H1 (cell line): ENCODE measurements at regions not wholly inside any gene's neighbourhood (a gene's known extent, or its start where the extent isn't known, plus 50 kb on each side); places are given as distances from the start of the nearest gene placed in this dataset.

Experiments used
- CHD2 ChIP-seq: IDR thresholded peaks from 2 replicates; pipeline ENCODE4 v1.6.1; 2012; ENCODE audit warnings: low read length, improper control_type of control experiment
- EP300 ChIP-seq, 2 experiments: IDR thresholded peaks; 1 replicate in 1 of 2; 2 replicates in 1 of 2; pipeline ENCODE4 v1.6.1; 2011 to 2012; ENCODE audit warnings: low read depth in 2 of 2, low read length in 2 of 2, mild to moderate bottlenecking in 2 of 2, borderline replicate concordance in 1 of 2, inconsistent platforms in 1 of 2, moderate library complexity in 1 of 2
- EZH2 ChIP-seq: fragments of 200-600 bp; sonication (generic); IDR thresholded peaks from 2 replicates; pipeline ENCODE4 v1.7.1; 2012; ENCODE audit warnings: low read depth, mild to moderate bottlenecking, moderate library complexity, low read length, inconsistent platforms; ENCODE audit not compliant: severe bottlenecking
- JUN ChIP-seq: IDR thresholded peaks from 2 replicates; pipeline ENCODE4 v1.6.1; 2011; ENCODE audit warnings: low read depth, mild to moderate bottlenecking, improper control_type of control experiment, low read length
- NANOG ChIP-seq: IDR thresholded peaks from 2 replicates; pipeline ENCODE4 v1.6.1; 2011; ENCODE audit warnings: low read length, low read depth, mild to moderate bottlenecking, inconsistent platforms; ENCODE audit not compliant: insufficient read depth, poor library complexity, severe bottlenecking
- POLR2A ChIP-seq, 2 experiments: IDR thresholded peaks; 1 replicate in 1 of 2; 2 replicates in 1 of 2; pipeline ENCODE4 v1.6.1; 2011; ENCODE audit warnings: low read depth in 2 of 2, low read length in 2 of 2, mild to moderate bottlenecking in 2 of 2; ENCODE audit errors: control extremely low read depth in 1 of 2
- SRF ChIP-seq: IDR thresholded peaks from 2 replicates; pipeline ENCODE4 v1.6.1; 2011; ENCODE audit warnings: mild to moderate bottlenecking, low read depth, low read length, moderate library complexity
- TAF1 ChIP-seq: IDR thresholded peaks from 2 replicates; pipeline ENCODE4 v1.6.1; 2011; ENCODE audit warnings: mild to moderate bottlenecking, low read depth, low read length
- TF ChIP-seq, protein P1 (sequence below), 3 experiments: IDR thresholded peaks; 1 replicate in 2 of 3; 2 replicates in 1 of 3; pipeline versions ENCODE4 v1.5.1 to v1.6.1; 2011; ENCODE audit warnings: low read length in 3 of 3, mild to moderate bottlenecking in 3 of 3, inconsistent platforms in 2 of 3, low read depth in 1 of 3, moderate library complexity in 1 of 3; ENCODE audit not compliant: insufficient read depth in 1 of 3; ENCODE audit errors: control extremely low read depth in 1 of 3
- TF ChIP-seq, protein P2 (sequence below): IDR thresholded peaks from 2 replicates; pipeline ENCODE4 v1.6.1; 2011; ENCODE audit warnings: low read length, improper control_type of control experiment
- TF ChIP-seq, protein P3 (sequence below): IDR thresholded peaks from 2 replicates; pipeline ENCODE4 v1.6.1; 2012; ENCODE audit warnings: low read length, inconsistent platforms

DNA sequence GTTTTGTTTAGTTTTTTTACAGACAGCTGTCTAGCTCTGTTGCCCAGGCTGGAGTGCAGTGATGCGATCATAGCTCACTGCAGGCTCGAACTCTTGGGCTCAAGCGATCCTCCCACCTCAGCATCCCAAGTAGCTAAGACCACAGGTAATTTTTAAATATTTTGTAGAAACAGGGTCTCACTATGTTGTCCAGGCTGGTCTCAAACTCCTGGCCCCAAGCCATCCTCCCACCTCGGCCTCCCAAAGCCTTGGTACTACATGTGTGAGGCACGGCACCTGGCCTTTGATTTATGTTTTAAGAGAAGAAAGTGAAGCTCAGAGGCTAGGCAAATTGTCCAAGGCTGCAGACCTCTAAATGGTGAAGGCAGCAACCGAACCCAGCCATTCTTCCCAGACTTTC is 98.6 kb upstream of the SVIL start:
- TF ChIP-seq POLR2A (IDR thresholded peaks at IDR 0.05; ENCODE audit: control extremely low read depth in 1 of 2, low read depth in 2 of 2, low read length in 2 of 2) (no peak), EP300 (IDR thresholded peaks at IDR 0.05; ENCODE audit: borderline replicate concordance in 1 of 2, low read depth in 2 of 2, low read length in 2 of 2) (no peak), NANOG (no peak), SRF (no peak), EZH2 (no peak), JUN (no peak), CHD2 (no peak), TAF1 (no peak)
- TF ChIP-seq, protein P1, sequence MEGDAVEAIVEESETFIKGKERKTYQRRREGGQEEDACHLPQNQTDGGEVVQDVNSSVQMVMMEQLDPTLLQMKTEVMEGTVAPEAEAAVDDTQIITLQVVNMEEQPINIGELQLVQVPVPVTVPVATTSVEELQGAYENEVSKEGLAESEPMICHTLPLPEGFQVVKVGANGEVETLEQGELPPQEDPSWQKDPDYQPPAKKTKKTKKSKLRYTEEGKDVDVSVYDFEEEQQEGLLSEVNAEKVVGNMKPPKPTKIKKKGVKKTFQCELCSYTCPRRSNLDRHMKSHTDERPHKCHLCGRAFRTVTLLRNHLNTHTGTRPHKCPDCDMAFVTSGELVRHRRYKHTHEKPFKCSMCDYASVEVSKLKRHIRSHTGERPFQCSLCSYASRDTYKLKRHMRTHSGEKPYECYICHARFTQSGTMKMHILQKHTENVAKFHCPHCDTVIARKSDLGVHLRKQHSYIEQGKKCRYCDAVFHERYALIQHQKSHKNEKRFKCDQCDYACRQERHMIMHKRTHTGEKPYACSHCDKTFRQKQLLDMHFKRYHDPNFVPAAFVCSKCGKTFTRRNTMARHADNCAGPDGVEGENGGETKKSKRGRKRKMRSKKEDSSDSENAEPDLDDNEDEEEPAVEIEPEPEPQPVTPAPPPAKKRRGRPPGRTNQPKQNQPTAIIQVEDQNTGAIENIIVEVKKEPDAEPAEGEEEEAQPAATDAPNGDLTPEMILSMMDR (IDR thresholded peaks at IDR 0.05; ENCODE audit: control extremely low read depth in 1 of 3, insufficient read depth in 1 of 3, low read depth in 1 of 3, low read length in 3 of 3), result no peak
- TF ChIP-seq, protein P2, sequence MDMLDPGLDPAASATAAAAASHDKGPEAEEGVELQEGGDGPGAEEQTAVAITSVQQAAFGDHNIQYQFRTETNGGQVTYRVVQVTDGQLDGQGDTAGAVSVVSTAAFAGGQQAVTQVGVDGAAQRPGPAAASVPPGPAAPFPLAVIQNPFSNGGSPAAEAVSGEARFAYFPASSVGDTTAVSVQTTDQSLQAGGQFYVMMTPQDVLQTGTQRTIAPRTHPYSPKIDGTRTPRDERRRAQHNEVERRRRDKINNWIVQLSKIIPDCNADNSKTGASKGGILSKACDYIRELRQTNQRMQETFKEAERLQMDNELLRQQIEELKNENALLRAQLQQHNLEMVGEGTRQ, result no peak
- TF ChIP-seq, protein P3, sequence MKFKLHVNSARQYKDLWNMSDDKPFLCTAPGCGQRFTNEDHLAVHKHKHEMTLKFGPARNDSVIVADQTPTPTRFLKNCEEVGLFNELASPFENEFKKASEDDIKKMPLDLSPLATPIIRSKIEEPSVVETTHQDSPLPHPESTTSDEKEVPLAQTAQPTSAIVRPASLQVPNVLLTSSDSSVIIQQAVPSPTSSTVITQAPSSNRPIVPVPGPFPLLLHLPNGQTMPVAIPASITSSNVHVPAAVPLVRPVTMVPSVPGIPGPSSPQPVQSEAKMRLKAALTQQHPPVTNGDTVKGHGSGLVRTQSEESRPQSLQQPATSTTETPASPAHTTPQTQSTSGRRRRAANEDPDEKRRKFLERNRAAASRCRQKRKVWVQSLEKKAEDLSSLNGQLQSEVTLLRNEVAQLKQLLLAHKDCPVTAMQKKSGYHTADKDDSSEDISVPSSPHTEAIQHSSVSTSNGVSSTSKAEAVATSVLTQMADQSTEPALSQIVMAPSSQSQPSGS, result no peak
